Lung (tissue), 11 donors: ENCODE measurements at regions not wholly inside any gene's neighbourhood (a gene's known extent, or its start where the extent isn't known, plus 50 kb on each side); places are given as distances from the start of the nearest gene placed in this dataset.

Experiments
- ATAC-seq: fragments of 200-7000 bp; cut with Tn5 transposase; one replicate; pipeline ENCODE4 v1.9.1; 2020; ENCODE audit warnings: moderate number of reproducible peaks; ENCODE audit not compliant: insufficient read depth, low FRiP score
- DNase-seq, 3 donors: peaks; one replicate each; pipeline ENCODE4 v3.0.0-alpha.2; 2013 to 2017
- H3K27ac ChIP-seq, 2 donors: one replicate each; pipeline ENCODE4 v1.5.1; 2013; ENCODE audit warnings: mild to moderate bottlenecking in 2 of 2, moderate library complexity in 2 of 2, control low read depth in 1 of 2, inconsistent platforms in 1 of 2, low read depth in 1 of 2, low read length in 1 of 2
- H3K27me3 ChIP-seq, 3 donors: one replicate each; pipeline ENCODE4 v1.5.1; 2013; ENCODE audit warnings: low read length in 2 of 3; ENCODE audit not compliant: control insufficient read depth in 3 of 3, insufficient read depth in 3 of 3
- H3K36me3 ChIP-seq, 4 donors: one replicate each; pipeline ENCODE4 v1.5.1; 2013; ENCODE audit warnings: low read length in 4 of 4, mild to moderate bottlenecking in 1 of 4, moderate library complexity in 1 of 4; ENCODE audit not compliant: control insufficient read depth in 4 of 4, insufficient read depth in 4 of 4
- H3K4me1 ChIP-seq, 5 donors: one replicate each; pipeline ENCODE4 v1.5.1; 2013; ENCODE audit warnings: low read length in 5 of 5, mild to moderate bottlenecking in 2 of 5, moderate library complexity in 1 of 5; ENCODE audit not compliant: control insufficient read depth in 5 of 5, insufficient read depth in 5 of 5
- H3K4me3 ChIP-seq: one replicate; pipeline ENCODE4 v1.5.1; 2013; ENCODE audit warnings: mild to moderate bottlenecking, control low read depth, moderate library complexity
- H3K9ac ChIP-seq, 2 donors: one replicate each; pipeline ENCODE4 v1.5.1; 2013; ENCODE audit warnings: low read length in 2 of 2, control low read depth in 1 of 2; ENCODE audit not compliant: insufficient read depth in 1 of 2
- H3K9me3 ChIP-seq, 4 donors: one replicate each; pipeline ENCODE4 v1.5.1; 2013; ENCODE audit warnings: low read length in 3 of 4, mild to moderate bottlenecking in 1 of 4, moderate library complexity in 1 of 4; ENCODE audit not compliant: control insufficient read depth in 4 of 4, insufficient read depth in 3 of 4
- CTCF ChIP-seq: IDR thresholded peaks from 2 replicates; pipeline ENCODE4 v1.5.1; 2012; ENCODE audit warnings: mild to moderate bottlenecking; ENCODE audit errors: control extremely low read depth, extremely low read depth
- WGBS, 2 donors: extraction: QIAGEN DNeasy Blood & Tissue Kit; methylation state at CpG; one replicate each; pipeline ENCODE4 v1.1.7; 2013; 5-methylcytosine and 5-hydroxymethylcytosine counted together
- donor health status: control.
- donor health status: control.
- donor health status: Bipolar disorder and iron deficiency.
- donor health status: healthy.
- donor health status: DM: yes; HTN: yes; CAD: no.

GRCh38 chr14:61641914-61642613 lies 53.2 kb upstream of the HIF1A start:
- Histone ChIP-seq H3K4me3 (no peak overlapping the region), H3K27me3 (no peaks in the 10 kb centered on the region), H3K36me3 (no peaks in the 10 kb centered on the region), H3K9ac (no peak overlapping the region), H3K9me3 (no peaks in the 10 kb centered on the region), H3K4me1 (peaks cover 0 to 4% (median 0%) of the 10 kb centered on the region in 5 donors), H3K27ac (no peak overlapping the region)
- no peak for TF ChIP-seq CTCF
- ATAC-seq, result no peak
- WGBS, 2 donors, result 87 to 90% methylated on average over 6 of the region's 6 CpGs
- no peak for DNase-seq

- no peak for TF ChIP-seq CTCF
- ATAC-seq (no peak), DNase-seq (no peak)
- H3K9ac ChIP-seq, result no peak overlapping the region
- no peaks in the 10 kb centered on the region for H3K36me3 ChIP-seq
- H3K4me3 ChIP-seq, result no peak overlapping the region
- H3K27me3 ChIP-seq, result no peaks in the 10 kb centered on the region
- 94 to 96% methylated on average over 4 of the region's 4 CpGs for WGBS, 2 donors
- no peak overlapping the region for H3K27ac ChIP-seq
- H3K9me3 ChIP-seq, result no peaks in the 10 kb centered on the region
- peaks cover 0 to 4% (median 0%) of the 10 kb centered on the region in 5 donors for H3K4me1 ChIP-seq
Observed at GRCh38 chr14:61642614-61642982, 52.7 kb upstream of the HIF1A start.

GRCh38 chr14:61643555-61643954 lies 51.8 kb upstream of the HIF1A start:
- no peak for TF ChIP-seq CTCF
- no peaks in the 10 kb centered on the region for H3K9me3 ChIP-seq
- no peak for DNase-seq
- ATAC-seq, result no peak
- peaks cover 0 to 4% (median 0%) of the 10 kb centered on the region in 5 donors for H3K4me1 ChIP-seq
- H3K27me3 ChIP-seq, result no peaks in the 10 kb centered on the region
- H3K4me3 ChIP-seq, result no peak overlapping the region
- WGBS, 2 donors, result 84 to 91% methylated on average over 3 of the region's 3 CpGs
- no peak overlapping the region for H3K9ac ChIP-seq
- no peak overlapping the region for H3K27ac ChIP-seq
- H3K36me3 ChIP-seq, result no peaks in the 10 kb centered on the region

GRCh38 chr14:61644175-61644574 lies 51.1 kb upstream of the HIF1A start:
- Histone ChIP-seq H3K4me1 (peaks cover 0 to 4% (median 0%) of the 10 kb centered on the region in 5 donors), H3K27ac (no peak overlapping the region), H3K36me3 (no peaks in the 10 kb centered on the region), H3K4me3 (no peak overlapping the region), H3K9ac (no peak overlapping the region), H3K27me3 (no peaks in the 10 kb centered on the region), H3K9me3 (no peaks in the 10 kb centered on the region)
- ATAC-seq, result no peak
- TF ChIP-seq CTCF, result no peak
- no peak for DNase-seq
